Upper lobe of left lung (tissue), 4 donors: ENCODE measurements at regions not wholly inside any gene's neighbourhood (a gene's known extent, or its start where the extent isn't known, plus 50 kb on each side); places are given as distances from the start of the nearest gene placed in this dataset.

Source experiments
- CTCF ChIP-seq, 6 experiments: fragments of 450-650 bp in 4 of 6; fragments of 200-600 bp in 2 of 6; sonication (generic) in 2 of 6; IDR thresholded peaks; one replicate each; pipeline ENCODE4 v1.5.1; 2016 to 2019; ENCODE audit warnings: antibody characterized with exemption in 6 of 6
- EP300 ChIP-seq, 4 donors: sonication (generic); formaldehyde crosslinking; IDR thresholded peaks; one replicate each; pipeline ENCODE4 v1.5.1; 2017; ENCODE audit warnings: antibody characterized with exemption in 4 of 4, control low read depth in 2 of 4
- POLR2A ChIP-seq, 4 donors: fragments of 450-650 bp; IDR thresholded peaks; one replicate each; pipeline ENCODE4 v1.5.1; 2016 to 2017; ENCODE audit warnings: antibody characterized with exemption in 4 of 4, mild to moderate bottlenecking in 2 of 4
- POLR2AphosphoS5 ChIP-seq, 2 donors: sonication (generic); formaldehyde crosslinking; IDR thresholded peaks; one replicate each; pipeline ENCODE4 v1.5.1; 2017; ENCODE audit warnings: antibody characterized with exemption in 2 of 2

DNA sequence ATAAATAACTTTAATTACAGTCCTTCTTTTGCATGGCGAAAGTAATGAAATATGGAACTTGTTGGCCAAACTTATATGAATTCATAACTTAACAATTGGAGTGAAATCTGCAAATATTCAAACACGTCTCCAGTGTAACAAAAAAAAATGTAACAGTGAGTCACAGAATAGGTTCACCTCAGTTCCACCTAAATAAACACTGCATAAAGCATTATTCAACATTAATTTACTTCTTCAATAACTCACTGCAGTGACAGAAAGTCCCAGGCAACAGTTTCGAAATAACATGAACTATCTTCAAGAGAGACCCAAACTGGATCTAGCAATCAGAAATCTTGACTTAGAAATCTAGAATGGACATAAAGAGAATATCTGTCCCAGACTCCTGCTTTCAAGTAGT, 75.6 kb downstream of the GMNC start:
- TF ChIP-seq CTCF (IDR thresholded peaks at IDR 0.05) (no peak), POLR2A (IDR thresholded peaks at IDR 0.05) (no peak), POLR2AphosphoS5 (IDR thresholded peaks at IDR 0.05) (no peak), EP300 (IDR thresholded peaks at IDR 0.05) (no peak)
